ENCODE measurements at regions not wholly inside any gene's neighbourhood (a gene's known extent, or its start where the extent isn't known, plus 50 kb on each side); places are given as distances from the start of the nearest gene placed in this dataset.
A peak's percentile ranks its signal among the peaks of the same experiment; 100 is the strongest.

GRCh38 chr10:36886303-36886891 is 239.0 kb upstream of the ANKRD30A start:
- Histone ChIP-seq H3K4me1 (no peaks in the 10 kb centered on the region), H3K27me3 (no peaks in the 10 kb centered on the region), H3K27ac (no peak overlapping the region), H3K9me3 (no peaks in the 10 kb centered on the region), H3K4me3 (no peak overlapping the region), H3K36me3 (no peaks in the 10 kb centered on the region)
- no peak for TF ChIP-seq CTCF (IDR thresholded peaks at IDR 0.05)
- intact Hi-C loops (cut with DNase I): no loop called here
- no peak for DNase-seq (ENCODE audit: low spot score in 2 of 2)

GRCh38 chr10:36885746-36886145 is 239.7 kb upstream of the ANKRD30A start:
- Histone ChIP-seq H3K4me1 (no peaks in the 10 kb centered on the region), H3K36me3 (no peaks in the 10 kb centered on the region), H3K27ac (no peak overlapping the region), H3K9me3 (no peaks in the 10 kb centered on the region), H3K27me3 (no peaks in the 10 kb centered on the region), H3K4me3 (no peak overlapping the region)
- no peak for DNase-seq (ENCODE audit: low spot score in 2 of 2)
- intact Hi-C loops (cut with DNase I): no loop called here
- no peak for TF ChIP-seq CTCF (IDR thresholded peaks at IDR 0.05)

DNA sequence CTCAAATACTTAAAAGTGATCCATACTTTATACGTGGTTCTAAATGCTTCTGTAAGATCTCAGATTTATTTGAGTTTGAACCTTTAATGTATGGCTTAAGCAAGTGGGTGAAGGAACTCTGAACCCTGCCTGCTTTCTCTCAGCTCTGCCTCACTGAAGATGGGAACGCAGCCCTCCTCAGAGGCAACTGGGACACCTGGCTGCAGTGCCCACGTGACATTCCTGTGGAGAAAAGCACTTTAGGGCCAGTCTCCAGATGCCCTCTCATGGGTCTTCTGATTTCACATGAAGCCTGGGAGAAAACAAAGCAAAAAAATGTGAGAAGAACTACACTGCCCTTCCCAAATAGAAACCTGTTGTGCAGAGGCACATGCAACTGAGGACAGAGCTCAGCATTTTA is 242.6 kb upstream of the ANKRD30A start:
- DNase-seq (ENCODE audit: low spot score in 2 of 2): no peak
- Histone ChIP-seq H3K4me3 (no peak overlapping the region), H3K27me3 (no peaks in the 10 kb centered on the region), H3K9me3 (no peaks in the 10 kb centered on the region), H3K36me3 (no peaks in the 10 kb centered on the region), H3K27ac (no peak overlapping the region), H3K4me1 (no peaks in the 10 kb centered on the region)
- intact Hi-C loops (cut with DNase I): loop anchor here (5.0 kb wide), 1 partner anchor 1245 kb away; no protein-coding TSS in a partner anchor
- TF ChIP-seq CTCF (IDR thresholded peaks at IDR 0.05): no peak

- intact Hi-C loops (cut with DNase I): loop anchor here (5.0 kb wide), 1 partner anchor 1244 kb away; no protein-coding TSS in a partner anchor
- Histone ChIP-seq H3K4me1 (no peaks in the 10 kb centered on the region), H3K9me3 (no peaks in the 10 kb centered on the region), H3K27ac (no peak overlapping the region), H3K36me3 (no peaks in the 10 kb centered on the region), H3K4me3 (no peak overlapping the region), H3K27me3 (no peaks in the 10 kb centered on the region)
- TF ChIP-seq CTCF (IDR thresholded peaks at IDR 0.05): peak in 1 of 3 experiments; percentile 50
- DNase-seq (ENCODE audit: low spot score in 2 of 2): no peak
Measured at GRCh38 chr10:36880898-36881297, 244.5 kb upstream of the ANKRD30A start.

GRCh38 chr10:36872702-36873393 is 252.6 kb upstream of the ANKRD30A start:
- H3K27me3 ChIP-seq: no peaks in the 10 kb centered on the region
- H3K4me1 ChIP-seq: no peaks in the 10 kb centered on the region
- DNase-seq (ENCODE audit: low spot score in 2 of 2): no peak
- no peaks in the 10 kb centered on the region for H3K9me3 ChIP-seq
- no peaks in the 10 kb centered on the region for H3K36me3 ChIP-seq
- H3K4me3 ChIP-seq: no peak overlapping the region
- no peak overlapping the region for H3K27ac ChIP-seq
- TF ChIP-seq CTCF (IDR thresholded peaks at IDR 0.05): no peak
- intact Hi-C loops (cut with DNase I): no loop called here

Data from ascending aorta (tissue), 2 donors.